Fibroblast of villous mesenchyme (primary cell): ENCODE measurements at regions not wholly inside any gene's neighbourhood (a gene's known extent, or its start where the extent isn't known, plus 50 kb on each side); places are given as distances from the start of the nearest gene placed in this dataset.

Experiments
- DNase-seq: peaks from one replicate; pipeline ENCODE4 v3.0.0-alpha.2; 2010; ENCODE audit warnings: low read depth
- H3K4me3 ChIP-seq: 2 replicates; pipeline ENCODE4 v1.5.1; 2011; ENCODE audit warnings: low read depth, mild to moderate bottlenecking, low read length
- CTCF ChIP-seq: IDR thresholded peaks from 2 replicates; pipeline ENCODE4 v1.5.1; 2012; ENCODE audit warnings: low read depth, mild to moderate bottlenecking, low read length; ENCODE audit not compliant: insufficient read depth

DNA sequence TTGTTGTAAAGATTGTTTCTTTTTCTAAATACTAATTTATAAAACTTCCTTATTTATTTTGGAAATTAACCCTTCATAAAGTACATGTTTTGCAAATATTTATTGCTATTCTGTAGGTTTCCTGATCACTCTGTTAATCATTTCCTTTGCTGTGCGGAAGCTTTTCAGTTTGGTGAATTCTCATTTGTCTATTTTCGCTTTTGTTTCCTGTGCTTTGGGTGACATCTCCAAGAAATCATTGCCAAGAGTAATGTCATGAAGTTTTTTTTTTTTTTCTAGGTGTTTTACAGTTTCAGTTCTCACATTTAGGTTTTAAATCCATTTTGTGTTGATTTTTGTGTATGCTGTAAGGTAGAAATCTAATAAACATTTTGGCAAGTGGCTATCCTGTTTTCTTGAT is 1899.8 kb upstream of the ACO1 start:
- TF ChIP-seq CTCF: no peak

DNA sequence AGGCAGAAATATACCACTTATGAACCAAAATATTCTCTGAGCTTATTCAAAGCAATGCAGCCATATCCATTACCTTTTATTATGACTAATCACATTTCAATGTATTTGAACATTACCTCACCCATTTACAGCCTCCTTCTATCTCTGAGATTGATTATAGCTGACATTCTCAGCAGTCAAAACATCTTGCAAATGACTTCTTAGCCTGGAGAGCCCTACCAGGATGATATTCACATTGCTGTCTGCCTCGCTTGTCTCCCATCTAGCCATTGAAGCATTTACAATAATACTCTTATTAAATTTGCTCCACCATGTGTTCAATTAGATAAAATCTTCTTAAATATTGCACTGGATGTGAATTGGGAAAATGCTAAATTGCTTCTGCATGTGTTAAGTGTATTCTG is 1879.9 kb upstream of the ACO1 start:
- no peak for TF ChIP-seq CTCF
- no peak overlapping the region for H3K4me3 ChIP-seq
- DNase-seq: no peak

More for the DNA sequence above, 1899.8 kb upstream of the ACO1 start:
- no peak overlapping the region for H3K4me3 ChIP-seq
- no peak for DNase-seq

GRCh38 chr9:30505311-30505710 is 1879.1 kb upstream of the ACO1 start:
- DNase-seq: no peak
- H3K4me3 ChIP-seq: no peak overlapping the region
- TF ChIP-seq CTCF: no peak

DNA sequence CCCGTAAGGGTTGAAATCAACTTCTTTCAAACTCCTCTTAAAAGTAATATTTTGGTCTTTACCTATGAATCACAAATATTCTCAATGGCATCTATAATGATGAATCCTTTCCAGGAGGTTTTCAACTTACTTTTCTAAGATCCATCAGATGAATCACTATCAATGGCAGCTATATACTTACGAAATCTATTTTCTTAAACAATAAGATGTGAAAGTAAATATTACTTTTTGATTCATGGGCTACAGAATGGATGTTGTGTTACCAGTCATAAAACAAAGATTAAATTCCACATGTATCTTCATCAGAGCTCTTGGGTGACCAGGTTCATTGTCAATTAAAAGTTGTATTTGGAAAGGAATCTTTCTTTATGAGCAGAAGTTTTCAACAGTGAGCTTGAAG is 1877.7 kb upstream of the ACO1 start:
- DNase-seq: no peak
- TF ChIP-seq CTCF: no peak
- H3K4me3 ChIP-seq: no peak overlapping the region

GRCh38 chr9:30507166-30507565 is 1877.3 kb upstream of the ACO1 start:
- no peak for DNase-seq
- no peak for TF ChIP-seq CTCF
- H3K4me3 ChIP-seq: no peak overlapping the region

- no peak for DNase-seq
- H3K4me3 ChIP-seq: no peak overlapping the region
- no peak for TF ChIP-seq CTCF
These were observed 1872.8 kb upstream of the ACO1 start for GRCh38 chr9:30511666-30512065.

DNA sequence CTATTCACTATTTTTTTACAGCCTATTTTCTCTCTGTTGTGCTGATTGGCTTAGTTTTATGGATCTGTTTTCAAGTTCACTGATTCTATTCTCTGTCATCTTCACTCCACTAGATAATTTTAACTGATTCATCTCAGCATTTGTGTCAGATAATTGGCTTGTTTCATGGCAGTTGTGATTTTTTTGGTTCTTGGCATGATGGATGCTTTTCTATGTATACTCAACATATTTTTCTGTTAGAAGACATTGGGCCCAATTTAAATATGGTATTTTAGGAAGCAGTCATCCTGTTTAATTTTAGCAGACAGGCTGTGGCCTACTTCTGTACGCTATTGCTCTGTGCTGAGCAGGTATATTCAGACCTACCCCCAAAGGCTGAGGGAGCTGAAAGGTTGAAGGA is 1865.3 kb upstream of the ACO1 start:
- no peak for DNase-seq
- TF ChIP-seq CTCF: no peak
- no peak overlapping the region for H3K4me3 ChIP-seq
